ENCODE measurements at regions not wholly inside any gene's neighbourhood (a gene's known extent, or its start where the extent isn't known, plus 50 kb on each side); places are given as distances from the start of the nearest gene placed in this dataset.

GRCh38 chr14:99333841-99334635, 62.0 kb upstream of the BCL11B start:
- TF ChIP-seq, protein P1, sequence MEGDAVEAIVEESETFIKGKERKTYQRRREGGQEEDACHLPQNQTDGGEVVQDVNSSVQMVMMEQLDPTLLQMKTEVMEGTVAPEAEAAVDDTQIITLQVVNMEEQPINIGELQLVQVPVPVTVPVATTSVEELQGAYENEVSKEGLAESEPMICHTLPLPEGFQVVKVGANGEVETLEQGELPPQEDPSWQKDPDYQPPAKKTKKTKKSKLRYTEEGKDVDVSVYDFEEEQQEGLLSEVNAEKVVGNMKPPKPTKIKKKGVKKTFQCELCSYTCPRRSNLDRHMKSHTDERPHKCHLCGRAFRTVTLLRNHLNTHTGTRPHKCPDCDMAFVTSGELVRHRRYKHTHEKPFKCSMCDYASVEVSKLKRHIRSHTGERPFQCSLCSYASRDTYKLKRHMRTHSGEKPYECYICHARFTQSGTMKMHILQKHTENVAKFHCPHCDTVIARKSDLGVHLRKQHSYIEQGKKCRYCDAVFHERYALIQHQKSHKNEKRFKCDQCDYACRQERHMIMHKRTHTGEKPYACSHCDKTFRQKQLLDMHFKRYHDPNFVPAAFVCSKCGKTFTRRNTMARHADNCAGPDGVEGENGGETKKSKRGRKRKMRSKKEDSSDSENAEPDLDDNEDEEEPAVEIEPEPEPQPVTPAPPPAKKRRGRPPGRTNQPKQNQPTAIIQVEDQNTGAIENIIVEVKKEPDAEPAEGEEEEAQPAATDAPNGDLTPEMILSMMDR (IDR thresholded peaks at IDR 0.05), result no peak
- TF ChIP-seq POLR2A (IDR thresholded peaks at IDR 0.05), result no peak

Measured in lower leg skin (tissue), 3 donors.